Keratinocyte (primary cell): ENCODE measurements at regions not wholly inside any gene's neighbourhood (a gene's known extent, or its start where the extent isn't known, plus 50 kb on each side); places are given as distances from the start of the nearest gene placed in this dataset.

Experiments
- EZH2 ChIP-seq: IDR thresholded peaks from one replicate; pipeline ENCODE4 v1.6.1; 2012; ENCODE audit warnings: inconsistent platforms, mild to moderate bottlenecking, low read length, moderate library complexity
- TF ChIP-seq, protein P1 (sequence below), 3 experiments: IDR thresholded peaks in 1 of 3; conservative IDR thresholded peaks in 1 of 3; optimal IDR thresholded peaks in 1 of 3; 2 replicates in 2 of 3; 3 replicates in 1 of 3; pipeline versions ENCODE3 to v1.5.1; 2011; ENCODE audit warnings: low read length in 3 of 3, mild to moderate bottlenecking in 3 of 3, moderate library complexity in 2 of 3, control low read depth in 1 of 3, inconsistent platforms in 1 of 3; ENCODE audit not compliant: insufficient read depth in 2 of 3; ENCODE audit errors: extremely low read depth in 1 of 3

DNA sequence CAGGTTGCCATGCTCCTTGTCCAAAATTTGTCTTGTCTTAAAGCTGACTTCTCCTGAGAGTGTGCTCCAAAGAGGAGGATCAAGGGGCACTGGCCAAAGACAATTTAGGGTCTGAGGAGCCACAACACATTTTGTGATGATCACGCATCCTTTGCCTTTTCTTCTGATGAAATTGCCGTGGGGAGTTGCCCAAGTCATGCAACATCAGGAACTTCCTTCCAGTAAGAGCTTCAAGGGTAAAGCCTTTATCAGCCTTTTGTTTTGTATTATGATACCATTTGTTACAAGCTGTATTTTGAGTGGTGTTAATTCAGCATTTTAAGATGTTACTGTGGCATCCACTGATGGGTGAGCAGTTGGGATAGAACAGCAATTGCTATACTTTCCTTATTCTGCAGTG is 131.2 kb upstream of the MKI67 start:
- TF ChIP-seq, protein P1, sequence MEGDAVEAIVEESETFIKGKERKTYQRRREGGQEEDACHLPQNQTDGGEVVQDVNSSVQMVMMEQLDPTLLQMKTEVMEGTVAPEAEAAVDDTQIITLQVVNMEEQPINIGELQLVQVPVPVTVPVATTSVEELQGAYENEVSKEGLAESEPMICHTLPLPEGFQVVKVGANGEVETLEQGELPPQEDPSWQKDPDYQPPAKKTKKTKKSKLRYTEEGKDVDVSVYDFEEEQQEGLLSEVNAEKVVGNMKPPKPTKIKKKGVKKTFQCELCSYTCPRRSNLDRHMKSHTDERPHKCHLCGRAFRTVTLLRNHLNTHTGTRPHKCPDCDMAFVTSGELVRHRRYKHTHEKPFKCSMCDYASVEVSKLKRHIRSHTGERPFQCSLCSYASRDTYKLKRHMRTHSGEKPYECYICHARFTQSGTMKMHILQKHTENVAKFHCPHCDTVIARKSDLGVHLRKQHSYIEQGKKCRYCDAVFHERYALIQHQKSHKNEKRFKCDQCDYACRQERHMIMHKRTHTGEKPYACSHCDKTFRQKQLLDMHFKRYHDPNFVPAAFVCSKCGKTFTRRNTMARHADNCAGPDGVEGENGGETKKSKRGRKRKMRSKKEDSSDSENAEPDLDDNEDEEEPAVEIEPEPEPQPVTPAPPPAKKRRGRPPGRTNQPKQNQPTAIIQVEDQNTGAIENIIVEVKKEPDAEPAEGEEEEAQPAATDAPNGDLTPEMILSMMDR (optimal IDR thresholded peaks at IDR 0.05 in 1 of 3, IDR thresholded peaks at IDR 0.05 in 1 of 3, conservative IDR thresholded peaks at IDR 0.05 in 1 of 3; ENCODE audit: extremely low read depth in 1 of 3, insufficient read depth in 2 of 3, low read length in 3 of 3) = no peak
- no peak for TF ChIP-seq EZH2
